GM18520 (cell line): ENCODE measurements at regions not wholly inside any gene's neighbourhood (a gene's known extent, or its start where the extent isn't known, plus 50 kb on each side); places are given as distances from the start of the nearest gene placed in this dataset.

ENCODE experiments used
- ATAC-seq: cut with Tn5 transposase; IDR thresholded peaks from one replicate; pipeline ENCODE4 v1.9.1; 2021; ENCODE audit not compliant: unreplicated experiment

GRCh38 chr11:116274521-116274920, 498.3 kb downstream of the BUD13 start:
- no peak for ATAC-seq

DNA sequence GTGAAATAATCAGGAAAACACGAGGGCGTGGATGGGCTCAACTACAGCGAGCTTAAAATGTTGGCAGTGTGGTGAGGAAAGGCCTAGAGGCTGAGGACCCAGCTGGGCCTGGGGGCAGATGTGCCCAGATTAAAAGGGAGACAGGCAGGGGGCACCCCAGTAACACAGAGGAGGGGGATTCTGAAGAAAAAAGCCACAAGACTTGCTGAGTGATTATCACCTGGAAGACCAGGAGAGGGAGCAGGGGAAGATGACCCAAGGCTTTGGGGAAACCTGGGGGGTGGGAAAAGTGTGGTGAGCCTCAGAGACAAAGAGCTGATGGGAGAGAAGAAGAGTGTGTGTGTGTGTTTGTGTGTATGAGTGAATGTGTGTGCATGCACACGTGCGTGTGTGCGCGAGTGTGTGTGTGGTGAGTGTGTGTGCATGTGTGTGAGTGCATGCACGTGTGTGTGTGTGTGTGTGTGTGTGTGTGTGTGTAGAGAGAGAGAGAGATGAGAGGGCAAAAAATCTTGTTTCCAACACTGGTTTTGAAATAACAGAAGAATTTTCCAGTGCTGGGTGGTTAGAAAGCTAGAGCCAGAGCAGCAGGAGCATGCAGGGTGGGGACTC, 500.5 kb downstream of the BUD13 start:
- no peak for ATAC-seq

DNA sequence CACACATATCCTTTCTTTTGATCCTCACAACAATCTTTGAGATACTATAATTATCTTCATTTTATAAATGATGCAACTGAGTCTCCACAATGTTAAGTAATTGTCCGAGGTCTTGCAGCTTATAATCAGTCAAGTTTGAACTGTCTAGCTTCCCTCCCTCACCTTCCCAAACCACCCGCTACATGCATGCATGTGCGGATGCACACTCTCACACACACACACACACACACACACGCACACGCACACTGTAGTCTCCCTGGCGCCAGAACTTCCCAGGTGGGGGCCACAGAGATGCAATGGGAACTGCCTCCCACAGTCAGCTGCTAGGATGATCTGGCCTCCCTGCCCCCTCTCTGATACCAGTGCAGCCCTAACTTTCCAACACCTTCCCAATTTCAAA, 501.3 kb downstream of the BUD13 start:
- no peak for ATAC-seq

- no peak for ATAC-seq
Observed at GRCh38 chr11:116267146-116267545, 505.6 kb downstream of the BUD13 start.

GRCh38 chr11:116263770-116264169, 509.0 kb downstream of the BUD13 start:
- no peak for ATAC-seq

DNA sequence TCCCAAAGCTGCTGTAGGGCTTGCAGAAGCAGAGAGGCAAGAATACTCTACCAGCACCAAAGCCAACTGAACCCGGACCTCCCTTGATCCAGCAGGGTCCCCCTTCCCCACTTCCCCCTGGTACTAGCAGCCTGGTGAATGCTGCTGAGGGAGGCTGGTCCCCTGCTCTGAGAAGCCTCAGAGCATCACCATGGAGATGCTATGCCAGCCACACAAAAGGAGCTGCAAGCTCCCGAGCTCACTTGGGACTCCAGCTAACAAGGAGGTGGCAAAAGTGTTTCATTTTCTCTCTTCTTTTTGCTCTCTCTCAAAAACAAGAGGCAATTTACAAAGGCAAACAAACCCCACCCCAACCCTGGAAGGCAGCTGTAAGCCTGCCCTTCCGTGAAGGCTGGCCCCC, 509.8 kb downstream of the BUD13 start:
- ATAC-seq = no peak

DNA sequence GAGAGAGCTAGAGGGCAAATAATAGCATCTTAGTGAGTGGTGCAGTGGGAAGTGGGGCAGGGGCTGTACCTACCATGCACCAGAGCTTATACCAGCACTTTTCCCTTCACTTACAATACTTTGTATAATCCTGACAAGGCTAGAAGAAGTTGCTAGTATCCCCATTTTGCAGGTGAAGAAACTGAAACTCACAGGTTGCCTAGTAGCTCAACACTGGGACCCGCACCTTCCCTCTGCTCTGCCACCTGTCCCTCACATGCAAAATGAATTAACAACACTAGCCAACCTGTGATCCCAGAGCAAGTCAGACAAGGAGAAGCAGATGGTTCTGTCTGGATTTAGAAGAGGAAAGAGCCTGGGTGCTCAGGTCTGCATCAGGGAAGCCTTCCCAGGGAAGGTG, 510.4 kb downstream of the BUD13 start:
- no peak for ATAC-seq

- no peak for ATAC-seq
Observed at GRCh38 chr11:116261606-116262005, 511.2 kb downstream of the BUD13 start.

DNA sequence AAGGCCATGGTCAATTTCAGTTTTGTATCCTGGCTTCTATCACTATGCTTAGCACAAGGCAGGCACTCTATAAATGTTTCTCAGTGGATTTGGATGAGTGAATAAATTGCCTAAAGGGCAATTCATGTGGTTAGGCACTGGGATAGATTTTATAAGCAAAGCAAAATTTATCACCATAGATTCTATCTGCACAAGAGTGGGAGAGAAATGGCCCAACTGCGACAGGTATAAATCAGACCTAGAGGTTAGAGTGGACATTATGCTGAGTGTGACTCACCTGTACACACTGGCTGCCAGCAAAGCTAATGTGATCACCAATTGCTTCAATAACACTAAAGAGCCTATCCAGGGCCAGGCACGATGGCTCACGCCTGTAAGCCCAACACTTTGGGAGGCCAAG, 514.0 kb downstream of the BUD13 start:
- no peak for ATAC-seq

DNA sequence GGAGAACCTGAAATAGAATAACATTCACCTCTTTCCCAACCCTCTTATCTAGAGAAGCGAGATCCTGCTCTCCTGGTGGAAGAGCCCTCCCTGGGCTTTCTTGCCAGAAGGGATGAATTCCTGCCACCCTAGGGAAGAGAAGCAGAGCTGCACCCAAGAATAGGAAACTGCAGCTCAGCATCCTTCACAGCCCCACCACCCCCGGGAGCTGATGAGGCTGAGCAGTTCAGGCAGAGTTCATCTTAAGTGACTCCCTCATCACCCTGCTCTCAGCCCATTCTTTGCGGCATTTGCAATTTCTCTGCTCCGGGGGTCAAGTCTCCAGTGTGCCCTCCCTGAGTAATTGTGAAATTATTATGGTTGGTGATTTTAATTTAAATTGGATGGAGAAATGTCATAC, 514.9 kb downstream of the BUD13 start:
- ATAC-seq = no peak

- ATAC-seq = no peak
Observed at GRCh38 chr11:116257092-116257491, 515.7 kb downstream of the BUD13 start.

DNA sequence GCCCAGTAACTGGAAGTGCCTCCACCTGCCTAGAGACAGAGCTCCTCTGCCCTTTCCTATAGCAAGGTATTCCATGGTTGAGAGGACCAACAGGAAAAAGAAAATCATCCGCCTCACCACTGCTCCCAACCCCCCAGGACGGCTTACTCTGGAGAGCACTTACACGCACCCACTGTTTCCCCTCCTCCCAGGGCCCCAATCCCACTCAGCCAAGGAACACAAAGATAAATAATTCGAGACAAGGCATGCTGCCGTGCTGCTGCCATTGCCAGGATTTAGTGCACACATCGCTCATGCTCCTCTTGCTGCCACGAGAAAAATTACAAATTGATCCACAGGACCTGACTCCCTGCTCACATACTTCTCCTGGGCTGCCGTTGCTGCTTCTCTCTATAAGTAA, 516.6 kb downstream of the BUD13 start:
- no peak for ATAC-seq

DNA sequence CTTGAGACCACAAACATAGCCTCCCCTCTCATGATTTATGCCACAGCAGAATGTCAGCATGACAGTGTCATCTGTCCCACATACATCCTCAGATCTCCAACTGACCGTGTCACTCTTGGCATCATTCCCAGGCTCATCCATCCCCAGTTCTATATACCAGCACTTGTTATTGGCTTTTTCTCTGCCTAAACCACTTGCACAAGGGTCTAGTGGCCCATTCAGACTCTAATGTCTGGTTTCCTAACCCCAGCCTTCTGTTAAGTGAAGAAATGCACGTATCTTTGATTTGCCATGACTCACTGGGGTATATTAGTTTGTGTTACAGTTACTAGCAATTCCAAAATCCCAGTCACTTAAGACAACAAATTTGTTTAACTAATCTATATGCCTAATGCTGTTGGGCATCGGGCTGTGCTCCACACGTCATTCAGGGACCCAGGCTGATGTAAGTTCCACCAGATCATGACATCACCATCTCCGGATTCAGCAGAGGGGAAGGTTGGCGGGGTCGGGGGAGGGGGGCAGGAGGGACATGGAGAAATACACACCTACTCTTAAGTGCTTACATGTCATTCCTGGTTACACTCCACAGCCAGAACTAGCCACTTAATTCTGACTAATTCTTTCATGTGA, 517.4 kb downstream of the BUD13 start:
- no peak for ATAC-seq

DNA sequence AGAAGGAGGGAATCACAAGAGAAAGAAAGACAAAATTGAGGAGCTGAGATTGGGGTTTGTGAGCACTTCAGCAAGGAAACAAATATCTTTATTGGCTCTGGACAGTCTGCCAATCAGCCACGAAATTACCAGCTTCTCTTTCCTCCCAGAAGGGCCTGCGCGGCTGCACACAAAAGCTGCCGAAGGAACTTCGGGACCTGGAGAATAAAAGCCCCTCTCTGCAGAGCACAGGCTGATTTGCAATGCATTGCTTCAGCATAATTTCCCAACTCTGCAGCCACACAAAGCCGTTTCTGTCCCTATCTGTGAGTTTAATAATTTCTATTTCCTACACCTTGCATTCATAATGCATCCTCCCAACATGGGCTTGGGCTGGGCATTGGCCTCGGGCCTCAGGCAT, 522.6 kb downstream of the BUD13 start:
- no peak for ATAC-seq

DNA sequence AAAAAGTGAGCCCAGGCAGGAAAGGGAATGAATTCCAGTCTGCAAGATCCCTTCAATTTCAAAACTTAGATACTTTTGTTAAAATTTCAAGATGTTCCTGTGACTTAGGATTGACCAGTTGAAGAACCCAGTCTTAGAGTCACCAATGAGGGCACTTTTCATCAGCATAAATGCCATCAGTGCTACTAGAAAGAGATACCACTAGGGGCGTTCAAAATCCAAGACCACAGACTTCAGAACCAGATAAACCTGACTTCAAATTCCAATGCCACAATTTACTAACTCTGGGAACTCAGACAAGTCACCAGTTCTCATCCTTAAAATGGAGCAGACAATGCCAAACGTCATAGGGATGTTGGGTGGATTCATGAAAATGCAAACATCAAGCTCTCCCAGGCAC, 523.2 kb downstream of the BUD13 start:
- no peak for ATAC-seq

DNA sequence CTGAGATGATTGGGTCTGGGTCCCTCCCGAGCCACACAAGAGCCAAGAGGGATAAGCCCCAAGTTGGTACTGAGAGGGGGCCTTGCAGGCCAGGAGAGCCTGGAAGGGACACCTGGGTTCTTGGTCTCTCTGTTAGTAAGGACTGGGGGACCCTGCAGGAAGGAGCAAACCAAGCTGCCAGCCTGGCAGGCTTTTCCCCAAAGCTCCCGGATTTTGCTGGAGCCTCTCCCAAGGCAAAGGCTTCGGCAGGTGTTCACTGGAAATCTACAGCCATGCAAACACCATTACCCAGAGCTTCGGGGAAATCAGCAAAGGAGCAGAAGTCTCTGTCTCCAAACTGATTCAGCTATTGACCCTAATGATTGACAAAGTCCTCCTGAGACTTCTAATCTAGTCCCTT, 527.9 kb downstream of the BUD13 start:
- ATAC-seq = no peak

DNA sequence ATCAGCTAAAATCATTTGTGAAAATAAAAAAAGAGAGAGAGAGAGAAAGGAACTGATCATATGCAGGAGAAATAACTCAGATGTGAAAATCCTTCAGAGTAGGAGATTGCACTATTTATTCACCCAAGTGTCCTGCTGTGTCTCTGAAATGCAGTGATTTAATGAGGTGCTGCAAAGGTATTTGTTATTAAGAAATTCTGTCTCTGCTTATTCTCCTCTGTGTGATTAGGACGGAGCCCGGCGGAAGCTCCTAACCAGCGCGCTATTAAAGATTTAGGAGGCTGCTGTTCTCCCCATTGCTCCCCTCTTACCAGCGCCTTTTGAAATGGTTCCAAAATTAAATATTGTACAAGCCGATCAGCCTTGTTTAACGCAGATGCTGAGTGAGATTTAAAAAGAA, 528.3 kb downstream of the BUD13 start:
- no peak for ATAC-seq

- no peak for ATAC-seq
Observed at GRCh38 chr11:116243991-116244390, 528.8 kb downstream of the BUD13 start.

- no peak for ATAC-seq
Observed at GRCh38 chr11:116242006-116242405, 530.8 kb downstream of the BUD13 start.

DNA sequence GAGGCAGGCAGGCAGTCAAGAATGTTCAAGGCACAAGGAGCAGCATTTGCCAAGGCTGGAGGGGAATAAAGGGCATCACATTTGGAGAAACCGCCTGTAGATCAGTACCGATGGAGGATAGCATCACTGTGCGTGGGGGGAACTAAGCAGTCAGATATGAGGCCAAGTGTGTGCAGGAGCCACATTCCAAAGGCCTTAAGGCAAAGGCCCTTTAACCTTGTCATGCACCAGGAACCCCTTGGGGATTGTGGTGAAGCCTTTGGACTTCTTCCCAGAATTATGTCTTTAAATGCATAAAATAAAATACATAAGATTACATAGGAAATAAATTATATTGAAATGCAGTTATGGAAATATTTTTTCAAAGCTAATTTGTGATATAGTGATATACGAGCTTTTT, 532.1 kb downstream of the BUD13 start:
- no peak for ATAC-seq

DNA sequence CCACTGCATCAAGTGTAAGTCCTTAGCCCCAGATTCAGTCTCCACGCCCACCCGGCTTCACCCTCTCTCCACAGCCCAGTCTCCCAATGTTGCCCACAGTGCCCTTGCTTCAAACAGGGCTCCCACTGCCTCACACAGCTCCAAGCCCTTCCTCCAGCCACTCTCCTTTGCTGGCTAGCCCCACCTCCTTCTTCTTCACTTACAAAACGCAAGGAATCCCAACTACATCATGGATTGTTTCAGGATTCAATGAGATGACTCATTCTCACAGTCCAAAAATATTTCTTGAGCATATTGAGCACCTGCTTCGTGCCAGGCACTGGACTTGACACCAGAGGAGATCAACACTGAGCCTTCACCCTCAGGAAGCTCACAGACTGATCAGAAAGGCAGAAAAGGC, 533.5 kb downstream of the BUD13 start:
- no peak for ATAC-seq

GRCh38 chr11:116234989-116235568, 537.7 kb downstream of the BUD13 start:
- ATAC-seq = no peak

GRCh38 chr11:116233561-116233960, 539.2 kb downstream of the BUD13 start:
- ATAC-seq = no peak
